ENCODE measurements at regions not wholly inside any gene's neighbourhood (a gene's known extent, or its start where the extent isn't known, plus 50 kb on each side); places are given as distances from the start of the nearest gene placed in this dataset.

- TF ChIP-seq, protein P1, sequence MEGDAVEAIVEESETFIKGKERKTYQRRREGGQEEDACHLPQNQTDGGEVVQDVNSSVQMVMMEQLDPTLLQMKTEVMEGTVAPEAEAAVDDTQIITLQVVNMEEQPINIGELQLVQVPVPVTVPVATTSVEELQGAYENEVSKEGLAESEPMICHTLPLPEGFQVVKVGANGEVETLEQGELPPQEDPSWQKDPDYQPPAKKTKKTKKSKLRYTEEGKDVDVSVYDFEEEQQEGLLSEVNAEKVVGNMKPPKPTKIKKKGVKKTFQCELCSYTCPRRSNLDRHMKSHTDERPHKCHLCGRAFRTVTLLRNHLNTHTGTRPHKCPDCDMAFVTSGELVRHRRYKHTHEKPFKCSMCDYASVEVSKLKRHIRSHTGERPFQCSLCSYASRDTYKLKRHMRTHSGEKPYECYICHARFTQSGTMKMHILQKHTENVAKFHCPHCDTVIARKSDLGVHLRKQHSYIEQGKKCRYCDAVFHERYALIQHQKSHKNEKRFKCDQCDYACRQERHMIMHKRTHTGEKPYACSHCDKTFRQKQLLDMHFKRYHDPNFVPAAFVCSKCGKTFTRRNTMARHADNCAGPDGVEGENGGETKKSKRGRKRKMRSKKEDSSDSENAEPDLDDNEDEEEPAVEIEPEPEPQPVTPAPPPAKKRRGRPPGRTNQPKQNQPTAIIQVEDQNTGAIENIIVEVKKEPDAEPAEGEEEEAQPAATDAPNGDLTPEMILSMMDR (IDR thresholded peaks at IDR 0.05; ENCODE audit: insufficient read depth, low read length, poor library complexity, severe bottlenecking), result no peak
- Histone ChIP-seq H3K4me3 (ENCODE audit: low read depth, low read length) (no peak overlapping the region), H3K36me3 (ENCODE audit: control insufficient read depth, insufficient read depth, low read length) (no peaks in the 10 kb centered on the region), H3K27me3 (ENCODE audit: control insufficient read depth, insufficient read depth, low read length) (no peaks in the 10 kb centered on the region)
- DNase-seq (ENCODE audit: low read depth), result no peak
Measured at GRCh38 chr1:50292276-50292675, 131.0 kb downstream of the DMRTA2 start.

- TF ChIP-seq, protein P1 (IDR thresholded peaks at IDR 0.05; ENCODE audit: insufficient read depth, low read length, poor library complexity, severe bottlenecking), result no peak
- Histone ChIP-seq H3K27me3 (ENCODE audit: control insufficient read depth, insufficient read depth, low read length) (no peaks in the 10 kb centered on the region), H3K36me3 (ENCODE audit: control insufficient read depth, insufficient read depth, low read length) (no peaks in the 10 kb centered on the region), H3K4me3 (ENCODE audit: low read depth, low read length) (no peak overlapping the region)
- DNase-seq (ENCODE audit: low read depth), result no peak
Measured at GRCh38 chr1:50289495-50289894, 133.7 kb downstream of the DMRTA2 start.

- DNase-seq (ENCODE audit: low read depth), result no peak
- H3K27me3 ChIP-seq (ENCODE audit: control insufficient read depth, insufficient read depth, low read length), result no peaks in the 10 kb centered on the region
- no peaks in the 10 kb centered on the region for H3K36me3 ChIP-seq (ENCODE audit: control insufficient read depth, insufficient read depth, low read length)
- no peak overlapping the region for H3K4me3 ChIP-seq (ENCODE audit: low read depth, low read length)
- TF ChIP-seq, protein P1 (IDR thresholded peaks at IDR 0.05; ENCODE audit: insufficient read depth, low read length, poor library complexity, severe bottlenecking), result no peak
Measured at GRCh38 chr1:50285994-50286393, 137.2 kb downstream of the DMRTA2 start.

GRCh38 chr1:50279622-50280330 lies 143.5 kb downstream of the DMRTA2 start:
- H3K36me3 ChIP-seq (ENCODE audit: control insufficient read depth, insufficient read depth, low read length), result no peaks in the 10 kb centered on the region
- no peak overlapping the region for H3K4me3 ChIP-seq (ENCODE audit: low read depth, low read length)
- no peak for DNase-seq (ENCODE audit: low read depth)
- H3K27me3 ChIP-seq (ENCODE audit: control insufficient read depth, insufficient read depth, low read length), result peaks cover 11% of the 10 kb centered on the region
- TF ChIP-seq, protein P1 (IDR thresholded peaks at IDR 0.05; ENCODE audit: insufficient read depth, low read length, poor library complexity, severe bottlenecking), result no peak

DNA sequence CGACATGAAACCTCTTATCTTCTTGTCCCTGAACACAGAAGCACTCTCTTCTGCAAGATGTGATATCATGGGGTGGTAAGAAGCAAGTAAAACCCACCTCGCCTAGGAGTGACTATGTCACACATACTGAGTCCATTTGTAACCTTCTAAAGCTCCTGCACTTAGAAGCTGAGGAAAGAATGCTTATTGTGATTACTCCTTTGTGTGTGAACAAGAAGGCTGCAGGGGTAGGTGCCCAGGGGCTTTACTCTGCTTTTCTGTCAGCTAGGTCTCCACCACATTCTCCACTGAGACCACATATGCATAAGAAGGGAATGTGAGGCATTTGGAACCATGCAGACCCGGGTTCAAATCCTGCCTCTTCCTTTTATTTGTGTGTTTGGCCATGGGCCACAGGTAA lies 144.3 kb downstream of the DMRTA2 start:
- no peak overlapping the region for H3K4me3 ChIP-seq (ENCODE audit: low read depth, low read length)
- peaks cover 11% of the 10 kb centered on the region for H3K27me3 ChIP-seq (ENCODE audit: control insufficient read depth, insufficient read depth, low read length)
- no peak for DNase-seq (ENCODE audit: low read depth)
- no peaks in the 10 kb centered on the region for H3K36me3 ChIP-seq (ENCODE audit: control insufficient read depth, insufficient read depth, low read length)
- TF ChIP-seq, protein P1 (IDR thresholded peaks at IDR 0.05; ENCODE audit: insufficient read depth, low read length, poor library complexity, severe bottlenecking), result no peak

DNA sequence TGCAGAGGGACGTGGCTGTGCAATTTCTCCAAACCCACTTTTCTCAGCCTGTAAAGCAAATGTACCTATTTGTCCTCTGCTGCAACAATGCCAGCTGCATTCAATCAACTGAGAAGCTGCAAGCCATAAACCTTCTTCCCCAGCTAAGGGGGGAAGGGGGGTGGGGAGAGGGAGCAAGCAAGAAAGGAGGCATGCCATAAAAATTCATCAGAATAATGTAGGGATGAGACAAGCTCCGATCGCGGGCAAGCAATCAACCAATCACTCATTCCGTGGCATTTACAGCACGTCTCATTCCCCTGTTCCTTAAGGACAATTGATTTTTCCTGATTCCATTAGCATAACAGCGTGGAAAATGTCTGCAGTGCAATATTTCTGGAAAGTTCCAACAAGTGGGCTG lies 144.8 kb downstream of the DMRTA2 start:
- no peak overlapping the region for H3K4me3 ChIP-seq (ENCODE audit: low read depth, low read length)
- no peak for DNase-seq (ENCODE audit: low read depth)
- H3K27me3 ChIP-seq (ENCODE audit: control insufficient read depth, insufficient read depth, low read length), result peaks cover 11% of the 10 kb centered on the region
- TF ChIP-seq, protein P1 (IDR thresholded peaks at IDR 0.05; ENCODE audit: insufficient read depth, low read length, poor library complexity, severe bottlenecking), result no peak
- no peaks in the 10 kb centered on the region for H3K36me3 ChIP-seq (ENCODE audit: control insufficient read depth, insufficient read depth, low read length)
